ENCODE measurements at regions not wholly inside any gene's neighbourhood (a gene's known extent, or its start where the extent isn't known, plus 50 kb on each side); places are given as distances from the start of the nearest gene placed in this dataset.
"Not testable (repeated sequence)": the region's sequence is repeated elsewhere in the genome, so short reads cannot be mapped to it uniquely, and the experiment has no call there.

- H3K23ac ChIP-seq (ENCODE audit: low read length), result no peak overlapping the region
- H3K4me3 ChIP-seq (ENCODE audit: low read depth, low read length), result no peak overlapping the region
- H4K91ac ChIP-seq (ENCODE audit: low read depth, low read length), result no peak overlapping the region
- no peak overlapping the region for H2BK5ac ChIP-seq (ENCODE audit: low read depth, low read length, poor library complexity)
- no peaks in the 10 kb centered on the region for H3K79me1 ChIP-seq (ENCODE audit: low read length)
- no peak overlapping the region for H3K4me2 ChIP-seq (ENCODE audit: low read length)
- DNase-seq, result peak in 1 of 2 donors; percentile 5
- H2BK12ac ChIP-seq (ENCODE audit: low read length), result no peak overlapping the region
- H2BK120ac ChIP-seq (ENCODE audit: insufficient read depth, low read length, poor library complexity), result no peak overlapping the region
- H2AFZ ChIP-seq (ENCODE audit: insufficient read depth, low read length, poor library complexity), result no peak overlapping the region
- H3K18ac ChIP-seq (ENCODE audit: low read length), result no peak overlapping the region
- H3K79me2 ChIP-seq (ENCODE audit: control insufficient read depth, insufficient read depth, low read length, poor library complexity), result no peaks in the 10 kb centered on the region
- H4K12ac ChIP-seq (ENCODE audit: low read depth, low read length), result no peak overlapping the region
- H3K36me3 ChIP-seq (ENCODE audit: control insufficient read depth in 1 of 2, insufficient read depth in 2 of 2, low read length in 2 of 2), result no peaks in the 10 kb centered on the region
- no peak overlapping the region for H2AK5ac ChIP-seq (ENCODE audit: low read length)
- H3K9me3 ChIP-seq (ENCODE audit: insufficient read depth, low read depth, low read length), result no peaks in the 10 kb centered on the region
- H3K4me1 ChIP-seq (ENCODE audit: control insufficient read depth in 1 of 2, insufficient read depth in 2 of 2, low read length in 2 of 2), result peaks cover 0 to 3% of the 10 kb centered on the region in 2 experiments
- no CpG with 5 or more reads among the region's 6 CpGs for WGBS (ENCODE audit: extremely low coverage, insufficient coverage, insufficient read length)
- H3K27ac ChIP-seq (ENCODE audit: low read depth, low read length), result no peak overlapping the region
- no peak overlapping the region for H3K14ac ChIP-seq (ENCODE audit: low read length)
- H3K9ac ChIP-seq (ENCODE audit: low read length), result no peak overlapping the region
- no peak overlapping the region for H4K8ac ChIP-seq (ENCODE audit: low read depth, low read length)
- H3K27me3 ChIP-seq (ENCODE audit: insufficient read depth, low read length), result no peaks in the 10 kb centered on the region
- no peak overlapping the region for H3K4ac ChIP-seq (ENCODE audit: low read depth, low read length)
Observed at GRCh38 chr1:219708919-219709543, 96.1 kb upstream of the ZC3H11B start.

GRCh38 chr1:219707885-219708284 is 95.0 kb upstream of the ZC3H11B start:
- no CpG with 5 or more reads among the region's 1 CpG for WGBS (ENCODE audit: extremely low coverage, insufficient coverage, insufficient read length)
- H4K12ac ChIP-seq (ENCODE audit: low read depth, low read length); H3K14ac ChIP-seq (ENCODE audit: low read length); H3K4ac ChIP-seq (ENCODE audit: low read depth, low read length); H4K8ac ChIP-seq (ENCODE audit: low read depth, low read length); H3K18ac ChIP-seq (ENCODE audit: low read length); H3K36me3 ChIP-seq (ENCODE audit: control insufficient read depth in 1 of 2, insufficient read depth in 2 of 2, low read length in 2 of 2); H3K4me1 ChIP-seq (ENCODE audit: control insufficient read depth in 1 of 2, insufficient read depth in 2 of 2, low read length in 2 of 2); H3K23ac ChIP-seq (ENCODE audit: low read length); H3K4me3 ChIP-seq (ENCODE audit: low read depth, low read length); H3K27ac ChIP-seq (ENCODE audit: low read depth, low read length); H3K9ac ChIP-seq (ENCODE audit: low read length); H2BK5ac ChIP-seq (ENCODE audit: low read depth, low read length, poor library complexity); H3K79me1 ChIP-seq (ENCODE audit: low read length); H4K91ac ChIP-seq (ENCODE audit: low read depth, low read length); H2BK12ac ChIP-seq (ENCODE audit: low read length); H2BK120ac ChIP-seq (ENCODE audit: insufficient read depth, low read length, poor library complexity); H2AFZ ChIP-seq (ENCODE audit: insufficient read depth, low read length, poor library complexity); H3K4me2 ChIP-seq (ENCODE audit: low read length); H3K27me3 ChIP-seq (ENCODE audit: insufficient read depth, low read length); H2AK5ac ChIP-seq (ENCODE audit: low read length); H3K79me2 ChIP-seq (ENCODE audit: control insufficient read depth, insufficient read depth, low read length, poor library complexity); DNase-seq; H3K9me3 ChIP-seq (ENCODE audit: insufficient read depth, low read depth, low read length): not testable (repeated sequence)

GRCh38 chr1:219704331-219704730 is 91.4 kb upstream of the ZC3H11B start:
- not testable (repeated sequence) for H2BK5ac ChIP-seq (ENCODE audit: low read depth, low read length, poor library complexity); H3K79me2 ChIP-seq (ENCODE audit: control insufficient read depth, insufficient read depth, low read length, poor library complexity); H3K79me1 ChIP-seq (ENCODE audit: low read length); H2BK120ac ChIP-seq (ENCODE audit: insufficient read depth, low read length, poor library complexity); DNase-seq; H3K9ac ChIP-seq (ENCODE audit: low read length); H3K18ac ChIP-seq (ENCODE audit: low read length); H3K4me2 ChIP-seq (ENCODE audit: low read length); H3K27ac ChIP-seq (ENCODE audit: low read depth, low read length); H3K4me3 ChIP-seq (ENCODE audit: low read depth, low read length); H3K36me3 ChIP-seq (ENCODE audit: control insufficient read depth in 1 of 2, insufficient read depth in 2 of 2, low read length in 2 of 2); H2AK5ac ChIP-seq (ENCODE audit: low read length); H2AFZ ChIP-seq (ENCODE audit: insufficient read depth, low read length, poor library complexity); H3K9me3 ChIP-seq (ENCODE audit: insufficient read depth, low read depth, low read length); H4K91ac ChIP-seq (ENCODE audit: low read depth, low read length); H2BK12ac ChIP-seq (ENCODE audit: low read length); H4K8ac ChIP-seq (ENCODE audit: low read depth, low read length); H3K23ac ChIP-seq (ENCODE audit: low read length); H4K12ac ChIP-seq (ENCODE audit: low read depth, low read length); H3K4ac ChIP-seq (ENCODE audit: low read depth, low read length); H3K27me3 ChIP-seq (ENCODE audit: insufficient read depth, low read length); H3K4me1 ChIP-seq (ENCODE audit: control insufficient read depth in 1 of 2, insufficient read depth in 2 of 2, low read length in 2 of 2); H3K14ac ChIP-seq (ENCODE audit: low read length)
- no CpG with 5 or more reads among the region's 3 CpGs for WGBS (ENCODE audit: extremely low coverage, insufficient coverage, insufficient read length)

GRCh38 chr1:219703368-219703639 is 90.4 kb upstream of the ZC3H11B start:
- WGBS (ENCODE audit: extremely low coverage, insufficient coverage, insufficient read length), result 100% methylated on average over 2 of the region's 3 CpGs
- H2BK12ac ChIP-seq (ENCODE audit: low read length), result no peak overlapping the region
- no peak overlapping the region for H3K4me3 ChIP-seq (ENCODE audit: low read depth, low read length)
- H3K9ac ChIP-seq (ENCODE audit: low read length), result no peak overlapping the region
- no peak overlapping the region for H3K18ac ChIP-seq (ENCODE audit: low read length)
- H3K79me2 ChIP-seq (ENCODE audit: control insufficient read depth, insufficient read depth, low read length, poor library complexity), result no peaks in the 10 kb centered on the region
- H3K27me3 ChIP-seq (ENCODE audit: insufficient read depth, low read length), result no peaks in the 10 kb centered on the region
- H4K8ac ChIP-seq (ENCODE audit: low read depth, low read length), result no peak overlapping the region
- H3K4me1 ChIP-seq (ENCODE audit: control insufficient read depth in 1 of 2, insufficient read depth in 2 of 2, low read length in 2 of 2), result no peaks in the 10 kb centered on the region
- H4K91ac ChIP-seq (ENCODE audit: low read depth, low read length), result no peak overlapping the region
- no peaks in the 10 kb centered on the region for H3K36me3 ChIP-seq (ENCODE audit: control insufficient read depth in 1 of 2, insufficient read depth in 2 of 2, low read length in 2 of 2)
- no peak overlapping the region for H4K12ac ChIP-seq (ENCODE audit: low read depth, low read length)
- no peak for DNase-seq
- no peak overlapping the region for H3K23ac ChIP-seq (ENCODE audit: low read length)
- no peaks in the 10 kb centered on the region for H3K79me1 ChIP-seq (ENCODE audit: low read length)
- no peak overlapping the region for H3K14ac ChIP-seq (ENCODE audit: low read length)
- H3K27ac ChIP-seq (ENCODE audit: low read depth, low read length), result no peak overlapping the region
- H2AFZ ChIP-seq (ENCODE audit: insufficient read depth, low read length, poor library complexity), result no peak overlapping the region
- no peak overlapping the region for H2BK120ac ChIP-seq (ENCODE audit: insufficient read depth, low read length, poor library complexity)
- H2BK5ac ChIP-seq (ENCODE audit: low read depth, low read length, poor library complexity), result no peak overlapping the region
- H3K4me2 ChIP-seq (ENCODE audit: low read length), result no peak overlapping the region
- H2AK5ac ChIP-seq (ENCODE audit: low read length), result no peak overlapping the region
- H3K9me3 ChIP-seq (ENCODE audit: insufficient read depth, low read depth, low read length), result peaks cover 1% of the 10 kb centered on the region
- no peak overlapping the region for H3K4ac ChIP-seq (ENCODE audit: low read depth, low read length)
